Activated naive CD8-positive, alpha-beta T cell treated with anti-CD3 and anti-CD28 coated beads for 36 hours (primary cell): ENCODE measurements at regions not wholly inside any gene's neighbourhood (a gene's known extent, or its start where the extent isn't known, plus 50 kb on each side); places are given as distances from the start of the nearest gene placed in this dataset.
A peak's percentile ranks its signal among the peaks of the same experiment; 100 is the strongest.

Source experiments
- DNase-seq: peaks from one replicate; pipeline ENCODE4 v3.0.0; 2021
- H3K27ac Mint-ChIP-seq: one replicate; pipeline ENCODE4 v1.8.0; 2022; ENCODE audit warnings: mild to moderate bottlenecking, moderate library complexity, mixed read lengths
- H3K27me3 Mint-ChIP-seq: one replicate; pipeline ENCODE4 v1.8.0; 2022; ENCODE audit warnings: mild to moderate bottlenecking, mixed read lengths
- H3K36me3 Mint-ChIP-seq: one replicate; pipeline ENCODE4 v1.8.0; 2021; ENCODE audit warnings: mild to moderate bottlenecking, mixed read lengths
- H3K4me1 Mint-ChIP-seq: one replicate; pipeline ENCODE4 v1.8.0; 2021; ENCODE audit warnings: mixed read lengths
- H3K4me3 Mint-ChIP-seq: one replicate; pipeline ENCODE4 v1.8.0; 2022; ENCODE audit warnings: mild to moderate bottlenecking, moderate library complexity, mixed read lengths
- H3K9me3 Mint-ChIP-seq: one replicate; pipeline ENCODE4 v1.8.0; 2022; ENCODE audit warnings: mixed read lengths

DNA sequence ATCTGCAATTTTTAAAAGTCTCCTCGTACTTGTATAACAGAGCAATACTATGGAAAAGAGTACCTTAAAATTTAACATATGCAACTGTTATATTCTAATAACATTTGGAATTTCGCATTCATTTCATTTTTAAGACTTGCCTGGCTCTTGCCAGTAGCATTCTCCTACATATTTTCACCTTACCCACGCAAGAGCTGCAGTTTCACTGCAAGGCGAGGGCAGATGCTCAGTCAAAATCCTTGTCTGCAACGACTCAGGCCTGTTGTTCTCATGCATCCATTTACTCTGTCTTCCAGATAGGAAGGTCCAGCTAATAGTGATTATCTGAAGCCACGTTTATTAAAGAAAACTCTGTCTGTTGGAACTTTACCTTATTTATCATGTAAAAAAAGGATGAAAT, 227.0 kb upstream of the RFC3 start:
- Mint-ChIP-seq H3K9me3 (no peaks in the 10 kb centered on the region), H3K27ac (no peak overlapping the region), H3K36me3 (no peaks in the 10 kb centered on the region), H3K4me1 (peaks cover 2% of the 10 kb centered on the region), H3K4me3 (no peak overlapping the region), H3K27me3 (peaks cover 3% of the 10 kb centered on the region)
- no peak for DNase-seq

DNA sequence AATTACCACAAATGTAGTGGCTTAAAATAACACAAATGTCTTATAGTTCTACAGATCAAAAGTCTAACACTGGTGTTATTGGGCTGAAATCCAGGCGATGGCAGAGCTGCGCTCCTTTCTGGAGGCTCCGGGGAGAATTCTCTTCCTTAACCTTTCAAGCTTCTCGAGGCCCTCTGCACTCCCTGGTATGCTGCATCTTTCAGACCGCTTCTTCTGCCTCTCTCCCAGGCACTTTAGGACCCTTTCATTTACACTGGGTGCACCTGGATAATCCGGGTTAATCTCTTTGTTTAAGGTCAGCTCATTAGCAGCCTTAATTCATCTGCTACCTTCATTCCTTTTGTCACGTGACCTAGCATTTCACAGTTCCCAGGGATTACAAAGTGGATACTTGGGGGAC, 211.3 kb upstream of the RFC3 start:
- Mint-ChIP-seq H3K4me1 (peaks cover 13% of the 10 kb centered on the region), H3K36me3 (peaks cover 5% of the 10 kb centered on the region), H3K27ac (no peak overlapping the region), H3K4me3 (no peak overlapping the region), H3K9me3 (peaks cover 10% of the 10 kb centered on the region), H3K27me3 (peaks cover 7% of the 10 kb centered on the region)
- no peak for DNase-seq

DNA sequence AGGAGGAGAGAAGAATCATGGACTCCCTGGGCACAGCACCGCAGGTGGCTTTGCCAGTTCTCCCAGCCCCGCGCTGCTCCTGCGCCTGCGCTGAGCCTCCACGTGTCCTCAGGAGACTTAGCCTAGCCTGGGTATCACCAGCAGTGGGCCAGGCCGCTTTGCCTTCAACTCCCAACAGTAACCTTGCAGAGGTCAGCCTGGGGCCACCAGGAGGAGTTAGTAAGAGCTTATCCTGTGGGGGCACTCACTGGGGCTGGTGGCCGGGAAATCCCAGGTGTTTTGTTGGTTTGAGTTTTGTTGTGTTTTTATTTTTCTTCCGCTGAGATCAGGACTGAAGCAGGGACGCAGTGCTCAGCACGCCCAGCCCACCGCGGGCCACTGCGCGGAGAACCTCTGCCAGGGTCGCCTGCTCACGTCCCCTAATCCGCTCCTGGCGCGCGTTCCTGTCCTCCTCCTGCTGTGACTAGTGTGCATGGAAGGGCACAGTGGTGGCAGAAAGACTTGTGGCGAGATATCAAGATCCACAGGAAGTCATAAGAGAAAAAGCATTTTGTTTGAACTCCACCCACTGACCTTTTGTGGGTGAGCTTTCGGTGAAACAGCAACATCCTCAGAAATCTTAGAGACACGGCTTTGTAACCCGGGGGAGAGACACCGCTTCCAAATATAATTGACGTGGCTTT, 207.4 kb upstream of the RFC3 start:
- H3K27ac Mint-ChIP-seq: peak overlapping the region; percentile 93
- peak overlapping the region; percentile 66 for H3K4me3 Mint-ChIP-seq
- H3K27me3 Mint-ChIP-seq: peaks cover 13% of the 10 kb centered on the region
- H3K4me1 Mint-ChIP-seq: peaks cover 30% of the 10 kb centered on the region
- peak; percentile 34 for DNase-seq
- H3K9me3 Mint-ChIP-seq: no peaks in the 10 kb centered on the region
- H3K36me3 Mint-ChIP-seq: no peaks in the 10 kb centered on the region

DNA sequence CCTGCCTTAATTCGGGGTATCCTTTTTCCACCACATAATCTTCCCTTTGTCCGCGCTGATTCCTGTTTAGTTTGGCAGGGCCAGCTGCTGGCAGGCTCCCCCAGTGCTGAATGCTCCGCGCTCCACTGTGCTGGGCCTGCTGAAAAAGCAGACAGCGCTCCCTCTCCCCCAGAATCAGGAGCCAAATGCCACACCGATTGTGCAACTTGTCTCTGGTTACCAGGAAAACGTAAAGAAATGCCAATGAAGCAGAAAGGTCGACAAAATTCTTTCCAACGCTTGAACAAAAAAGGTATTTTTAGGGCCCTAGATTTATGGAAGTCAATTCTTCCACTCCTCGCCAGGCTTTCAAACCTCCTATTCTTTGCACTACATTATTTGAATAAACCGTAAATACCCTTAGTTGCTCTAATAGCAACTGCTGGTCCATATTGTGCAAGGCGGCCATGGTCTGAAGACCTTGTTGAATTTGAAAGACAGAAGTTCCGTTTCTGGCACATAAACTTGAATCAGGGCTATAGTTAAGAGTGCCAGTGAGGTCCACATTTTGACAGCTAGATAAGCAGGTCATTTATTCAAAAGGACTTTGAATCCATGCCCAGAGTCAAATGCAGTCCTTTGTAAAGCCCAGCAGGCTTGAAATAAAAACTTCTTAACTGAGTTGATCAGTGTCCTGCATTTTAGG, 206.7 kb upstream of the RFC3 start:
- no peak for DNase-seq
- peaks cover 18% of the 10 kb centered on the region for H3K27me3 Mint-ChIP-seq
- H3K4me3 Mint-ChIP-seq: peak overlapping the region; percentile 66
- no peaks in the 10 kb centered on the region for H3K9me3 Mint-ChIP-seq
- H3K36me3 Mint-ChIP-seq: no peaks in the 10 kb centered on the region
- peaks cover 30% of the 10 kb centered on the region for H3K4me1 Mint-ChIP-seq
- H3K27ac Mint-ChIP-seq: peak overlapping the region; percentile 93

DNA sequence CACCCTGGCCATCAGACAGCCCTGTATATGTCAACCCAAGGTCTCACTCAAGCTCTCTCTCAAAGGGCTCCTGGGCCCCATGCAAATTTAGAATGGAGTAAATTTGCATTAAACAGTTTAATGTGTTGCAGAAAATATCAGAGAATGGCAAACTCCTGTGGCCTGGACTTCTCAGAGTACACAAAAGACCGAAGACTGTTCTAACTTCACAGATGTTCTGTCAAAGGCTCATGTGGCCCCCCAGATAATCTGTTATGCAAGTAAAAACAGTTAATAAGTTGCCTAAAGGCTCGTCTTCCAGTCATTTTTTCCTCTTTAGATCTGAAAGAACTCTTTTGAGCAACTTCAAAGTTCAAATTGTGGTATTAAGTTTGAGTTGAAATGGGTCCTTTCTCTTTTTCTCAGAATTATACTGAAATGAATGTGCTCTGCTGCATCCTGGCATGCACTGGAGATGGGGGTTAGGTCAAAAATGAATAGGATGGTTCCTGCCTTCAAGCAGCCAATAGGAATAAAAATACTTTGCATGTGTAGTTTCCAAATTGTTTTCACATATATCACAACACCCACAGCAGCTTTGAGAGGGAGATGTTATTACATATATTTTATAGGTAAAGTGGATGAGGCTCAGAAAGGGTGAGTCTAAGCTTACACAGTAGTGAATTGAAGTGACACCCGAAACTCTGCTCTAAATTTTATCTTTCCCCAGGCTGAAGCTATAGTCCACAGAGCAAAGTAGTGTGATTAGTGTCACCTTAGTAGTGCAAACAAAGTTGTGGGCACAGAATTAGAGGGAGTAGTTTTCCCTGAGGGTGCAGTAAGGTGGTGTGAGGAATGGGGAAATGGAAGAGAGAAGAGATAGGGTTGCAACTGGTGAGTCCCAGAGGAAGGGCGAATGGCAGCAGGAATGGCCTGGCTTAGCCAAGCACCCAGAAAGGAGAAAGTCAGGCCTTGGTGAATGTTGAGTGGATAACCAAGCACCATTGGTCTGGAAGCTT, 205.0 kb upstream of the RFC3 start:
- H3K36me3 Mint-ChIP-seq: no peaks in the 10 kb centered on the region
- peaks cover 27% of the 10 kb centered on the region for H3K27me3 Mint-ChIP-seq
- H3K27ac Mint-ChIP-seq: peak overlapping the region; percentile 93
- peak; percentile 26 for DNase-seq
- H3K4me3 Mint-ChIP-seq: no peak overlapping the region
- H3K9me3 Mint-ChIP-seq: no peaks in the 10 kb centered on the region
- H3K4me1 Mint-ChIP-seq: peaks cover 30% of the 10 kb centered on the region

DNA sequence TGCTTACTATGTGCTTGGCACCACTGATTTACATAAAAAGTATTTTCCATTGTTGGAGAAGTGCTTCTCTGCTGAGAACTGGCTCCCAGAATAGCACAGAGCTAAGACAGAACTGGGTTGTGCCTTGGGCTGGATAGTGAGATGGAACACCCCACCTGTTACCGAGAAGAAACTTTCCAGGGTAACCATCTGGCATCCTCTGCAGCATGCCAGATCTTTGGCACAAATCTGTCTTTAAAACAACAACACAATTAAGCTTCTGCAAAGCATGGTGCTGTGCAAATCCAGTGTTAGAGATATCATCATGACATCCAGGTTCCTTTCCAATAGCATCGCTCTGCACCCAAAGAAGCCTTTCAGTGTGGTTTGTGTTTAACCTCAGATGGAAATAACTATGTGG, 202.5 kb upstream of the RFC3 start:
- H3K4me1 Mint-ChIP-seq: peaks cover 30% of the 10 kb centered on the region
- peaks cover 27% of the 10 kb centered on the region for H3K27me3 Mint-ChIP-seq
- DNase-seq: no peak
- no peaks in the 10 kb centered on the region for H3K36me3 Mint-ChIP-seq
- no peak overlapping the region for H3K27ac Mint-ChIP-seq
- H3K9me3 Mint-ChIP-seq: no peaks in the 10 kb centered on the region
- no peak overlapping the region for H3K4me3 Mint-ChIP-seq

DNA sequence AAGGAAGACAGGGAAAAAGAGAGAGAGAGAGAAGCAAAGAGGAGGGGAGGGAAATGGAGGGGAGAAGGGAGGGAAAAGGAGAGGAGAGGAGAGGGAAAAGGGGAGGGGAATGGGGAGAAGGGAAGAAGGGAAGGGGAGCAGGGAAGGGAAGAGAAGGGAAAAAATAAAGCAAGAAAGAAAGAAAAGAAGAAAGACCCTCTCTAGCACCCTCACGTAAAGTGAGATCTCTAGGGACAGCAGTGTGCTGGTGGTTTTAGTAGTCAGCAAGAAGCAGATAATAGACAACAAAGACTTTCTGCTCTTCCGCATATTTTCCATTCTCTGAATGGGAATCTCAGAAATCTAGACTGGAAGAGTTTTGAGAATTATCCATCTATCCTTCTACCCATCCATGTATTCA, 201.8 kb upstream of the RFC3 start:
- H3K36me3 Mint-ChIP-seq: no peaks in the 10 kb centered on the region
- H3K9me3 Mint-ChIP-seq: no peaks in the 10 kb centered on the region
- peaks cover 23% of the 10 kb centered on the region for H3K4me1 Mint-ChIP-seq
- no peak for DNase-seq
- H3K27ac Mint-ChIP-seq: no peak overlapping the region
- no peak overlapping the region for H3K4me3 Mint-ChIP-seq
- H3K27me3 Mint-ChIP-seq: peaks cover 27% of the 10 kb centered on the region

DNA sequence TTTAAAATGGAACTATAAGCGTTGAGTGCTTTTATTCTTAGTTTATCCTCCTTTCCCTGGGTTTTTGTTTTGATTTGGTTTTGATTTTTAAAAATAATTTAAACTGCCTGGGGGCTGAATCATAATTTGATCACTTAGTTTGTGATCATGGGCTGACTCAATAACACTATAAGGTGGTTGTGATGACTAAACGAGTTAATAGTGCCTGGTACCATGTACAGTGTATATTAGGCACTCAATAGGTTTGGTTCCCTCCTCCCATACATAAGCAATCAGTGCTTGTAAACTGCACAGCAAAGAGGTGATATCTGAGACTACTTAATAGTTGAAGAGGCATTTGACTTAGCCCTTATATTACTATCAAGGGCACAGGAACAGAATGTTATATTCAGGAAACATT, 200.9 kb upstream of the RFC3 start:
- Mint-ChIP-seq H3K4me3 (no peak overlapping the region), H3K4me1 (peaks cover 16% of the 10 kb centered on the region), H3K27me3 (peaks cover 27% of the 10 kb centered on the region), H3K36me3 (no peaks in the 10 kb centered on the region), H3K9me3 (no peaks in the 10 kb centered on the region), H3K27ac (no peak overlapping the region)
- no peak for DNase-seq

DNA sequence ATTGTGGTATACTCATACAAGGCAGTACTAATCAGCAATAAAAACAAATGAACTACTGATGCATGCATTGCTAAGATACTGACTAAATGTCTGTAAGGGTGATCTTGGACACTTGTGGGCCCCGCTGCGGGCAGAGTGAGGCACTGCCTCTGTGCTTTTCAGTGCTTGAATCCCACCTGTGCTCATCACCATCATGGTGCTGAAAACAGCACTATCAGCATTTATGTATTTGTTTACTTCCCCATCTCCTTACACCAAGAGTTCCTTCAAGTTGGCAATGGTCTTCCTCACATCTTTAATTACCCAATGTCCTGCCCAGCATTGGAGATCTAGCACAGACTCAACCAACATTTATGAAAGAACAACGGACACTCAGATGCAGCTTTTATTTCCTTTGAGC, 193.7 kb upstream of the RFC3 start:
- peaks cover 6% of the 10 kb centered on the region for H3K4me1 Mint-ChIP-seq
- no peak overlapping the region for H3K4me3 Mint-ChIP-seq
- H3K27me3 Mint-ChIP-seq: no peaks in the 10 kb centered on the region
- H3K36me3 Mint-ChIP-seq: no peaks in the 10 kb centered on the region
- DNase-seq: no peak
- H3K9me3 Mint-ChIP-seq: no peaks in the 10 kb centered on the region
- H3K27ac Mint-ChIP-seq: no peak overlapping the region

DNA sequence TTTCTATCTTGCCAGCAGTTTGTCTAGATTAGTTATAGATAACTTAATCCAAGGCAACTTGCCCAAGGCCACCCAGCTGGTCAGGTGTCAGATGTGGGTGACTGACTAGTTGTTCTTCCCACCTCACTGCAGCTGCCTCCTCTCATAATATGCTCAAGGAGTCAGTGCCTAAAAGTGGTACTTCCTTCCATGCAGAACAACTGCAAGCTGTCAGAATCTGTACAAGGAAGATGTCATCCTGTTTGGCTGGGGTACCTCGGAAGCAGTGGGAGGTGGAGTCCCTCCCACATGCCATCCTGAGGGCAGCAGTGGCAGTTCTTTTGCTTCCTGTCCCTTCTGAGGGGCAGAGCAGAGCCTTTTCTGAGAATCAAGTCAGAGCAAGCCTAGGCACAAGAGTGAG, 193.2 kb upstream of the RFC3 start:
- Mint-ChIP-seq H3K27ac (no peak overlapping the region), H3K4me3 (no peak overlapping the region), H3K4me1 (peaks cover 6% of the 10 kb centered on the region), H3K36me3 (no peaks in the 10 kb centered on the region), H3K9me3 (no peaks in the 10 kb centered on the region), H3K27me3 (no peaks in the 10 kb centered on the region)
- DNase-seq: no peak

DNA sequence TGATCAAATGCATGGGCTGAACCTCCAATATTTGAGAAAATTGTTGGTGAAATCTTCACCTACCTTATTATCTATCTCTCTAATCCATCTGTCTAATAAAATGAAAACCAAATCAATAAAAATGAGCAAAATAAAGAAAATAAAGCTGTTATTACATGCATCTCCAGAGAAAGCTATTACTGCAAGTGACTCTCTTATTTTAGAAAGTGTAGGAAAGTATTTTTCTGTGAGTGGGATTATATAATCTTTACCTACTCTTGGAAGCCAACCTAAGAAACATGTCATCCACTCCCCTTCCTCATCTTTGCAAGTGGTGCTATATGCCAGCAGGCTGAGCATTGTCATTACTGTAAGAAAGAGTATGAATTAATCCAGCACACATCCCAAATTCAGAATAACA, 191.5 kb upstream of the RFC3 start:
- no peak for DNase-seq
- Mint-ChIP-seq H3K4me1 (peaks cover 6% of the 10 kb centered on the region), H3K27ac (no peak overlapping the region), H3K9me3 (no peaks in the 10 kb centered on the region), H3K4me3 (no peak overlapping the region), H3K36me3 (no peaks in the 10 kb centered on the region), H3K27me3 (peaks cover 13% of the 10 kb centered on the region)

DNA sequence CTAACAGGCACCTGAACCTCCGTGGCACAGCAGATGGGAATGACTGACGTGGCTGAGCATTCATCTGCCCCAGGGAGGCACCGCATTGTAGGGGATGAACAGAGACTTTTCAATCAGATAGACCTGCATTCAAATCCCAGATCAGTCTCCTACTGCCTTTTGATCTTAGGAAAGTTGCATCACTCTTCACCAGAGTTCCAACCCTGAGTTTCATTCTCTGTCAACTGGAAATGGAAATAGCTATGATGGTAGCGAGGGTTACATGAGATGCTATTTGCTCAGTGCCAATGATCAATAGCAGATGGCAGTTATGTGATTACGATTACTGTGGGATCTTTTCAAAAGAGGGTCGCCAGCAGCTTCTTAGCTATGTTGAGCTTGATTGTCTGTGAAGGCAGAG, 189.3 kb upstream of the RFC3 start:
- Mint-ChIP-seq H3K27ac (no peak overlapping the region), H3K9me3 (no peaks in the 10 kb centered on the region), H3K4me3 (no peak overlapping the region), H3K4me1 (peaks cover 6% of the 10 kb centered on the region), H3K27me3 (peaks cover 18% of the 10 kb centered on the region), H3K36me3 (no peaks in the 10 kb centered on the region)
- DNase-seq: no peak

DNA sequence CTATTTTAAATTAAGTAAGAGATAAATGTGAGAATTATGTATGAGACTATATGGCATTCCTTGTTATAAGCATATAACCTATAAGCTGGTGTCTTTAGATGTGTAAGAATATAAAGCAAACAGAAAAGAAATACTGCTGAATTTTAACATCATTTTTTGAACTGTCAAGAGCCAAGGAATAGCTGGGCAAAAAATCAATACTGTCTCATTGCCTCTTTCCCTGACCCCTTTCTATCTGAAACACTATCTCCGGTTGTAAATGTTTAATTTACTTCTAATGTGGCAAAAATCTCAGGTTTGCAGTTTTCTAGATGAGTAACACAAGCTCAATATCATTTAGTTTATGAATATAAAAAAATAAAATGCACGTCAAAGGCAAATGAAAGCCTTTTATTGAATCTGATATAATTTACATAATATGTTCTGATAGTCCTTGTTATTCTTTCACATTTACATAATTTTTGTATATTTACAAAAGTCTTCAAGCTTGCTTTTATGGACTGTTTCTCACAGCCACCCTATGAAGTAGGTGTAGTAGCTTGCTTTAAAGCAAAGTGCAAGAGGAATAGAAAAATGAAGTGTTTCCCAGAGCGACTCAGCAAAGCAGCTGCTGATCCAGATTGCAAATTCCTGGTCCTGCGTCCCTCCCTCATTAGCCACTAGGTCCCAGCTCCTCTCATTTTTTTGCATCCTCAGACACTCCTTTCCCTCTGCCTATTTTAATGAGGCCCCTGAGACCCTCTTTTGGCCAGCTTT, 188.2 kb upstream of the RFC3 start:
- DNase-seq: no peak
- Mint-ChIP-seq H3K9me3 (no peaks in the 10 kb centered on the region), H3K36me3 (no peaks in the 10 kb centered on the region), H3K27ac (no peak overlapping the region), H3K4me3 (no peak overlapping the region), H3K4me1 (peaks cover 4% of the 10 kb centered on the region), H3K27me3 (peaks cover 23% of the 10 kb centered on the region)

DNA sequence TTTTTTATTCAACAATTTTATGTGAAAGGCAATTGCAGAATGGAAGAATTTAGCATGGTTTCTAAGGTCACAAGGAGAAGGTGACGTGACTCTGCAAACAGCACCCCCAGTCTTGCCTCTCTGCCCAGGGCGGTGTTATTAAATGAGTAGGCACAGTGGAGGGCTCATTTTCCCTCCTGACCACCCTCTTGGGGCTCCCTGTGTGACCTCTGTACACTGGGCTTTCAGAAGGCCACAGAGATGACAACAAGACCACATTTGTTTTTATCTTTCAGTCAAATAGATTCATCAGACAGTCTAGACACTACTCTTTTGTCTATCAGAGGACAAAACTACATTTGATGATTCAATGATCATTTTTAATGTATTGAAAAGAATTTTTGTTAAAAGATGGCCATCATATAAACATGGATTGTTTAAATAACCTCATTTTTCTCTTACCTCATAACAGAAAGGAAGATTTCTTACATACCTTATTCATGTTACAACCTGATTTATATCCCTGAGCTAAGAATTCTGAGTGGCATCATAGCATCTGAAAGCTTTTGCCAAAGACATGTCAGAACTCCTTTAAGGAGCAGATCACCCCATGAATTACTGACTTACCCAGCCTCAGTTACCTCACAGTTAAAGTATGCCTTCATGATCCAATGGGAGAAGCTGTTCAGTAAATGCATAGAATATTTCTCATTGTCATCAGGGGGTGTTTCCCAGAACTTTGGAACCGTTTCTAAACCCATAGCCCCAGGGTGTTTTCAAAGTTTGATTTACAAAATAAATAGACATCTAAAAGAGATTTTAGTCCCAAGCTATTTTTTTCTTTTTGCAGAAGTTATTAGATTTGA, 184.0 kb upstream of the RFC3 start:
- no peak overlapping the region for H3K27ac Mint-ChIP-seq
- H3K9me3 Mint-ChIP-seq: no peaks in the 10 kb centered on the region
- no peak for DNase-seq
- peaks cover 25% of the 10 kb centered on the region for H3K27me3 Mint-ChIP-seq
- H3K4me1 Mint-ChIP-seq: peaks cover 9% of the 10 kb centered on the region
- peaks cover 1% of the 10 kb centered on the region for H3K36me3 Mint-ChIP-seq
- H3K4me3 Mint-ChIP-seq: no peak overlapping the region
